NB4 (cell line): ENCODE measurements at regions not wholly inside any gene's neighbourhood (a gene's known extent, or its start where the extent isn't known, plus 50 kb on each side); places are given as distances from the start of the nearest gene placed in this dataset.

Experiments used
- MAX ChIP-seq: IDR thresholded peaks from 2 replicates; pipeline ENCODE4 v1.6.1; 2011; ENCODE audit warnings: low read depth, low read length
- MYC ChIP-seq: IDR thresholded peaks from 2 replicates; pipeline ENCODE4 v1.6.1; 2011; ENCODE audit warnings: low read depth, low read length
- POLR2A ChIP-seq: IDR thresholded peaks from 2 replicates; pipeline ENCODE4 v1.6.1; 2011; ENCODE audit warnings: mild to moderate bottlenecking; ENCODE audit not compliant: insufficient read length; ENCODE audit errors: extremely low read depth
- TF ChIP-seq, protein P1 (sequence below): IDR thresholded peaks from one replicate; pipeline ENCODE4 v1.5.1; 2012; ENCODE audit warnings: low read depth, low read length

DNA sequence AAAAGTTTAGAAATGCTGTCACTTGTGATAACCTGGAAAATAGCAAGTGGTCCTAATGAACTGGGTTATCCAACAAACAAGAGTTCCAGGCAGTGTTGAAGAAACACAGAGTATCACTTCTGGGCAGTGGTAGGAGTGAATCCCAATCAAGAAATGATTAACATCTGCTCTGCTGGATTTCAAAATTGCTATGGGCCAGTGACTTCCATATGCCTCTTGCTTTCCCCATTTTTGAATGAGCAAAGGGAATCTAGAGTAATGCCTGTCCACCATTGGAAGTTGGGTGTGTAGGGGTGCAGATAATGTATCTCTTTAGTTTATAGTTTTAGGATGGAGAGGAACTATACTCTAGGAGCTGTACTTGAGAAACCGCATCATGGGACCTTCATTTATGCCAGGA is 236.5 kb downstream of the RPLP1 start:
- TF ChIP-seq POLR2A (no peak), MYC (no peak), MAX (no peak)
- TF ChIP-seq, protein P1, sequence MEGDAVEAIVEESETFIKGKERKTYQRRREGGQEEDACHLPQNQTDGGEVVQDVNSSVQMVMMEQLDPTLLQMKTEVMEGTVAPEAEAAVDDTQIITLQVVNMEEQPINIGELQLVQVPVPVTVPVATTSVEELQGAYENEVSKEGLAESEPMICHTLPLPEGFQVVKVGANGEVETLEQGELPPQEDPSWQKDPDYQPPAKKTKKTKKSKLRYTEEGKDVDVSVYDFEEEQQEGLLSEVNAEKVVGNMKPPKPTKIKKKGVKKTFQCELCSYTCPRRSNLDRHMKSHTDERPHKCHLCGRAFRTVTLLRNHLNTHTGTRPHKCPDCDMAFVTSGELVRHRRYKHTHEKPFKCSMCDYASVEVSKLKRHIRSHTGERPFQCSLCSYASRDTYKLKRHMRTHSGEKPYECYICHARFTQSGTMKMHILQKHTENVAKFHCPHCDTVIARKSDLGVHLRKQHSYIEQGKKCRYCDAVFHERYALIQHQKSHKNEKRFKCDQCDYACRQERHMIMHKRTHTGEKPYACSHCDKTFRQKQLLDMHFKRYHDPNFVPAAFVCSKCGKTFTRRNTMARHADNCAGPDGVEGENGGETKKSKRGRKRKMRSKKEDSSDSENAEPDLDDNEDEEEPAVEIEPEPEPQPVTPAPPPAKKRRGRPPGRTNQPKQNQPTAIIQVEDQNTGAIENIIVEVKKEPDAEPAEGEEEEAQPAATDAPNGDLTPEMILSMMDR, result no peak
